22Rv1 (cell line): ENCODE measurements at regions not wholly inside any gene's neighbourhood (a gene's known extent, or its start where the extent isn't known, plus 50 kb on each side); places are given as distances from the start of the nearest gene placed in this dataset.

Experiments
- ZFX ChIP-seq: fragments of 450-650 bp; IDR thresholded peaks from 2 replicates; pipeline ENCODE4 v1.6.1; 2017; ENCODE audit warnings: antibody characterized with exemption, borderline replicate concordance
- TF ChIP-seq, protein P1 (sequence below): fragments of 450-650 bp; IDR thresholded peaks from 2 replicates; pipeline ENCODE4 v1.5.1; 2017; ENCODE audit warnings: mild to moderate bottlenecking

DNA sequence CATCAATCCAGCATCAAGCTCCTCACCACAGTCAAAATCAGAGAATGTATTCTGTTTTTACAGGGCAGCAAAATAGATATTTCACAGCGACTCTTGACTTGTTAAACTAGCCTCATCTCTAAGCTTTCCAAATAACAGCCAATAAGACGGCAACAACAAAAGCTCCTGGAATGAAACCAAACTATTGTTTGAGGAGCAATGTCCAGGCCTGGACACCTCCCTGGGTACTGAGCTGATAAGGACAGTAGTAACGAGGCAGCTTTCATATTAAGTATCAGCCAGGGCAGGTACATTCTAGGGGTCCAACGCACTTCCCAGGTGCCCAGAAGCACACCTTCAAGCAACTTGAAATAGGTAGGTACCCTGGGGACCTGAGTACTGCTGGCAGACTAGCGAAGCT lies 260.3 kb downstream of the ENC1 start:
- TF ChIP-seq, protein P1, sequence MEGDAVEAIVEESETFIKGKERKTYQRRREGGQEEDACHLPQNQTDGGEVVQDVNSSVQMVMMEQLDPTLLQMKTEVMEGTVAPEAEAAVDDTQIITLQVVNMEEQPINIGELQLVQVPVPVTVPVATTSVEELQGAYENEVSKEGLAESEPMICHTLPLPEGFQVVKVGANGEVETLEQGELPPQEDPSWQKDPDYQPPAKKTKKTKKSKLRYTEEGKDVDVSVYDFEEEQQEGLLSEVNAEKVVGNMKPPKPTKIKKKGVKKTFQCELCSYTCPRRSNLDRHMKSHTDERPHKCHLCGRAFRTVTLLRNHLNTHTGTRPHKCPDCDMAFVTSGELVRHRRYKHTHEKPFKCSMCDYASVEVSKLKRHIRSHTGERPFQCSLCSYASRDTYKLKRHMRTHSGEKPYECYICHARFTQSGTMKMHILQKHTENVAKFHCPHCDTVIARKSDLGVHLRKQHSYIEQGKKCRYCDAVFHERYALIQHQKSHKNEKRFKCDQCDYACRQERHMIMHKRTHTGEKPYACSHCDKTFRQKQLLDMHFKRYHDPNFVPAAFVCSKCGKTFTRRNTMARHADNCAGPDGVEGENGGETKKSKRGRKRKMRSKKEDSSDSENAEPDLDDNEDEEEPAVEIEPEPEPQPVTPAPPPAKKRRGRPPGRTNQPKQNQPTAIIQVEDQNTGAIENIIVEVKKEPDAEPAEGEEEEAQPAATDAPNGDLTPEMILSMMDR: no peak
- TF ChIP-seq ZFX: no peak
